Activated T-helper 2 cell treated with anti-CD3 and anti-CD28 coated beads, Interferon-gamma antibody, Interleukin-2, Interleukin-4, amounts not matched to agents 10 μg/mL and 5 μg/mL and 100 μg/mL, durations not matched to agents 14 hours and 24 hours and 36 hours (primary cell): ENCODE measurements at regions not wholly inside any gene's neighbourhood (a gene's known extent, or its start where the extent isn't known, plus 50 kb on each side); places are given as distances from the start of the nearest gene placed in this dataset.
"Not testable (repeated sequence)": the region's sequence is repeated elsewhere in the genome, so short reads cannot be mapped to it uniquely, and the experiment has no call there.

Experiments
- DNase-seq: peaks from one replicate; pipeline ENCODE4 v3.0.0; 2021; ENCODE audit warnings: low spot score
- H3K27ac Mint-ChIP-seq: one replicate; pipeline ENCODE4 v1.8.0; 2021; ENCODE audit warnings: mixed read lengths
- H3K27me3 Mint-ChIP-seq: one replicate; pipeline ENCODE4 v1.8.0; 2021; ENCODE audit warnings: low read depth, mixed read lengths
- H3K36me3 Mint-ChIP-seq: one replicate; pipeline ENCODE4 v1.8.0; 2021; ENCODE audit warnings: low read depth, mixed read lengths
- H3K4me1 Mint-ChIP-seq: one replicate; pipeline ENCODE4 v1.8.0; 2021; ENCODE audit warnings: low read depth, mixed read lengths
- H3K4me3 Mint-ChIP-seq: one replicate; pipeline ENCODE4 v1.8.0; 2021; ENCODE audit warnings: low read depth, mild to moderate bottlenecking, moderate library complexity, mixed read lengths
- H3K9me3 Mint-ChIP-seq: one replicate; pipeline ENCODE4 v1.8.0; 2021; ENCODE audit warnings: mixed read lengths
- intact Hi-C: fragments of 100-400 bp; cut with micrococcal nuclease; formaldehyde crosslinking; loops from one replicate; pipeline ENCODE4 v1.15.1; 2023

DNA sequence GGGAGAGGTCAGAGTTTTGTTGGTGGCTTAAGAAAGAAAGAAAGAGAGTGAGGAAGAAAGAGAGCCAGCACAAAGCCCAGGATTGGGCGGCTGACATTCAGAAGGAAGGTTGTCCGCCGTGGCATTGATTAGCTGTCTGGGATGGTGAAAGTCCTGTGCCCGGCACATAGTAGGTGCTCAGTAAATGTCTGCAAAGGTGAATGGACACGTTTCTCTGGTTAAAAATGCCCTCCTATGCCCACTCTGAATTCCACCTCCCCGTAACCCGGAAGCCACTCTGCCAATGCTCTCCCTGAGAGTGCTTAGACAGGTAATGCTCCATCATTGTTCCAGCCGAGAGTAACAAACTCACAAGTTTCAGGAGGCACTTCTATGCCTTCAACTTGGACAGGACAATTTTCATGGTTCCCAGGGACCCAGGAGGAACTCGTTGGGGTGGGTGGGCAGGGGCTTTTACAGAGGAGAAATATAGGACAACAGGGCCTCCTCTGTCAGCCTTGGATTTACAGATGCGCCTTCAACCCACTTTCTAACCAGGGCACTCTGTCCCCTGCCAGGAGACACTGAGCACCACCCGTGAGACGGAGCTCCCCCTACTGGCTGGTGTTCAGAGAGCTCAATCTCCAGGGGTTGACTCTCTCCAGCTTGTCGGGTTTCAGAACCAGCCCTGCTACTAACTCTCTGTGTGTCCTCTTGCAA, 411.5 kb upstream of the ZMIZ1 start:
- no peak overlapping the region for H3K4me3 Mint-ChIP-seq
- intact Hi-C loops: no loop called here
- no peaks in the 10 kb centered on the region for H3K9me3 Mint-ChIP-seq
- H3K36me3 Mint-ChIP-seq: no peaks in the 10 kb centered on the region
- peaks cover 12% of the 10 kb centered on the region for H3K27me3 Mint-ChIP-seq
- no peak overlapping the region for H3K27ac Mint-ChIP-seq
- DNase-seq: peak; percentile 49
- no peaks in the 10 kb centered on the region for H3K4me1 Mint-ChIP-seq

DNA sequence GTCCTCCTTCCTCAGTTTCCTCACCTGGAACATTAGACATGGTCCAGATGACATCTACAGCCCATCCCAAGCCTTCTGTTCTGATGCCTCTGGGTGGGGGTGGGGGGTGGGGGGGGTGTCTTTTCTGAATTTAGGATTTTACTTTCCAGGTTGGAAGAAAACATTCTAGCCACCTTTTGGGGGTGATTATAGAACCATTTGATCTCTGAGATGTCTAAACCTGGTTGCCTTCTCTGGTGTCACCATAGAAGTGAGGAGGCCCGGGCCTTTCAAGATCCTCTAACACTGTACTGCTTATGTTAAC, 411.0 kb upstream of the ZMIZ1 start:
- no peaks in the 10 kb centered on the region for H3K9me3 Mint-ChIP-seq
- intact Hi-C loops: loop anchor here (2.0 kb wide), 1 partner anchor 537 kb away; no protein-coding TSS in a partner anchor
- H3K27me3 Mint-ChIP-seq: peaks cover 12% of the 10 kb centered on the region
- H3K4me3 Mint-ChIP-seq: no peak overlapping the region
- DNase-seq: no peak
- H3K27ac Mint-ChIP-seq: no peak overlapping the region
- no peaks in the 10 kb centered on the region for H3K4me1 Mint-ChIP-seq
- no peaks in the 10 kb centered on the region for H3K36me3 Mint-ChIP-seq

DNA sequence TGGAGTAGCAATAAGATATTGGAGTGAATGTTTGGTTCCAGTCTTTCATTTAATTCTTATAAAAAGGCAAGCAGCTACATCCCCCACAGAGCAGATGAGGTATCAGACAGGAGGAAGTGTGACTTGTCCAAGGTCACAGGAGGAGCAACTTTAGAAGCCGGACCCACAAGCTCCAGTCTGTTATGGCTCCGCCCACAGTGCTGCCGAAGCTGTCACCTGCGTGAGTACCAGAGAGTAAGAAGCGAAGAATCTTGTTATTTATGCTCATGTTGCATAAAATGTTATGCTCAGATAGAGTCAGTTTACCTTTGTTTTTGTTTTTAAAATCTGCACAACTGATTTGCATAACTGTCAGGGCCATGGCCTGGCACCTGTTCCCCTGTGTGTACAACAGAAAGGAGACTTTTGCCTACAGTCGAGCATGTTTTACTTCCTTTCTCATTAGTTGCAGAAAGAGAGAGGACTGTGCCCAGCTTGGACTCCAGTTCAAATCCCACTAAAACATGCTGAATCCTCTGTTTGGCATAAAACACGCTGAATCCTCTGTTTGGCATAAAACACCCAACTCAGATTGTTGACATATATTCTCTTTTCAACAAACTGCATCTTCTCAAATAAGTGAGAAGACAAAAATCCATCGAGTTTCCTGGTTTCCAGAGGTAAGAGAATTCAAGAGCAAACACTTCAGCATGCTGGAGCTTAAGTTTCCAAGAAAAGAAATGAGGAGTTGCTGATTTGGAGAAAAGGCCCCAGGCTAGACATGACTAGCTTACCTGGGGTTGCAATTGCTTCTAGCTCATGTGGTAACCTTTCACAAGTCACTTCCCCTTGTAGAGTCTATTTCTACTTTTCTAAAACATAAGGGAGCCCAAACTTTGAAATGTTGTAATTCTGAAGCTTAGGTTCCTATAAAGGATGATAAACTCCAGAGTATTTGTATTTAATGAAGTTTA, 409.8 kb upstream of the ZMIZ1 start:
- Mint-ChIP-seq H3K9me3 (no peaks in the 10 kb centered on the region), H3K4me3 (no peak overlapping the region), H3K4me1 (no peaks in the 10 kb centered on the region), H3K27me3 (peaks cover 9% of the 10 kb centered on the region), H3K27ac (no peak overlapping the region), H3K36me3 (no peaks in the 10 kb centered on the region)
- DNase-seq: no peak
- intact Hi-C loops: loop anchor here (2.0 kb wide), 1 partner anchor 536 kb away; no protein-coding TSS in a partner anchor

DNA sequence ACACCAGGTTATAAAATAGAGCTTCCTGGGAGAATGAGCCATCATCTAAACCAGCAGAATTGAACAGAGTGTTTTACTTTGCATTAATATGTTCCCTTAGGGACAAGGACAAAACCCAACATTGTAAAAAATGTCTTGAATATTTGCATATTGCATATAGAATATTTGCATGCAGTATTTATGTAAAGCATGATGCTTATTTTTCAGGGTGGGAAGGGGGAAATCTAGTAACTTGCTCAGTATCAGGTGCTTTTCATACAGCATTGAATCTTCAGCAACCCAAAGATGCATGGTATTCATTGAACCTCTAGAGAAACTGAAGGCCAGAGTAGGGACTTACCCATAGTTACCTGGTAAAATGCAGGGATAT, 409.2 kb upstream of the ZMIZ1 start:
- Mint-ChIP-seq H3K4me1 (no peaks in the 10 kb centered on the region), H3K27ac (no peak overlapping the region), H3K4me3 (no peak overlapping the region), H3K36me3 (no peaks in the 10 kb centered on the region), H3K9me3 (peaks cover 3% of the 10 kb centered on the region), H3K27me3 (peaks cover 5% of the 10 kb centered on the region)
- no peak for DNase-seq
- intact Hi-C loops: loop anchor here (2.0 kb wide), 1 partner anchor 535 kb away; no protein-coding TSS in a partner anchor

DNA sequence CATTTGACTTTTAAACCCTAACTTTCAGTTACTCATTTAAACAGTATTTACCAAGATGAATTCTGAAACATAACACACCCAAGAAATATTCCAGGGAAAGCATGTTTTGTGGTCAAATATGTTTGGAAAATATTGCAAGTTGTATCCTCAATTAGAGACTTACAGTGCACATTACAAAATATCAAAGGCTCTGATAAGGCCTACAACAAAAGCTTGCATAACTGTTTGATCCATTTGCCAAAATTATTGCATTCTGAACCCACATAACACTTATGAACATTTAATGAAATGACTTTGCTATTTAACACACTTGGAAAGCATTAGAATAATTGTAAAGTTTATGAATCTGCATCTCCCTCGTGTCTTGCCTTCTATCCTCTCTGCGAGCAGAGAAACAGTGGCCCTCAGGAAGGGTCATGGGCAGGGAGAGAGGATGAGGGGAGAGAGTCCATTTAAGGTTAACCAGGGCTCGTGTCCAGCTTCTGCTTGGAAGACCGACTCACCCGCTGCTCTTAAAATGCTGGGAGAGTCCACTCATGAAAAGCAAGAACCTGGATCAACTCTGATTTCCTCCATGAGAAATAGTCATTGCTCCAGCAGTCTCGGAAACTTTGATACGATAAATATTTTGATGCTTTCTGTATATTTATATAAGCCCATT, 408.2 kb upstream of the ZMIZ1 start:
- H3K36me3 Mint-ChIP-seq: no peaks in the 10 kb centered on the region
- no peaks in the 10 kb centered on the region for H3K4me1 Mint-ChIP-seq
- intact Hi-C loops: no loop called here
- H3K27ac Mint-ChIP-seq: no peak overlapping the region
- H3K9me3 Mint-ChIP-seq: peaks cover 9% of the 10 kb centered on the region
- no peak overlapping the region for H3K4me3 Mint-ChIP-seq
- DNase-seq: no peak
- peaks cover 4% of the 10 kb centered on the region for H3K27me3 Mint-ChIP-seq

DNA sequence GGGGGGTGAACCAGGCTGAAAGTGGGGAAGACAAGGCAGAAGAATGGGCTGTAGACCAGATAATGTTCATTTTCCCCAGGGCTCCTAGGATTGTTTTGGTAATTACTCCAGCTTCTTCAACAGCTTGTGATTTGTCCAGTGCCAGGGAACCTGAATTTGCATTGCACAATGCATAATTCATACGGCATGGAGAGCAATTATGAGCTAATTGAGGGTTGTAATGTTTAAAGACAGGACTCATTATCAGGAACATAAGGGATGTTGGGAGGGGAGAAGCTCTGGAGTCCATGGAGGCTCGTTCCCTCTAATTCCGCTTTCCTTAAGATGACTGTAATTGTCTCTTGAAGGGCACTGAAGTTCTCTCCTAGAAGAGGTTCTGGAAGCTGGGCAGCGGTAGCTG, 405.0 kb upstream of the ZMIZ1 start:
- intact Hi-C loops: no loop called here
- no peaks in the 10 kb centered on the region for H3K36me3 Mint-ChIP-seq
- peaks cover 6% of the 10 kb centered on the region for H3K27me3 Mint-ChIP-seq
- H3K4me1 Mint-ChIP-seq: no peaks in the 10 kb centered on the region
- no peak overlapping the region for H3K27ac Mint-ChIP-seq
- H3K4me3 Mint-ChIP-seq: no peak overlapping the region
- peaks cover 14% of the 10 kb centered on the region for H3K9me3 Mint-ChIP-seq
- no peak for DNase-seq

DNA sequence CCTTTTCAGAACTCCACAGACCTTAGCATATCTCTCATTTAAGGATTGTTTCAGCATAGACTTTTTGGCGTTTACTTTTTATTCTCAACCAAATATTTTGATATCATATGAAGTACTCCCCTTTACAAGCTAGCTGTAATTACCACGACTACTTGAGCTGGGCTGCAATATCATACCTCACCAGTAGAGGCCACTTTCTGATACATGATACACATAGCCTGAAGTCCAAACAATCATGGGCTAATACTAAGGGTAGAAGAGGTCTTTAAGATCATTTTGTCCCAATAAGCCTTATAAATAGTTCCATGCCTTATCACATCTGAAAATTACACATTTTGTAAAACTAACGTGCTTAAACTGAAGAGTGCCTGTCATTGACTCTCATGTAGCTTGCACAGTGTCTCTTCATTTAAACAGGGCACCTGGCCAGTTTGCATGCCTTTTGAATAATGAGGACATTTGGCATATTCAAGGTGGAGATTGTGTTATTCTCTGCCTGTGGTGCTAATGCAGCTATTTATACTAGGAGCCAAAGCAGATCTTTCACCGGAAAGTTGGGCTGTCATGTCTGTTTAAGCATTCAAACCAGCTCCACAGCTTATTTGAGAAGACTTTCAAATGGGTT, 403.7 kb upstream of the ZMIZ1 start:
- H3K9me3 Mint-ChIP-seq: peaks cover 14% of the 10 kb centered on the region
- H3K27ac Mint-ChIP-seq: no peak overlapping the region
- intact Hi-C loops: no loop called here
- DNase-seq: no peak
- no peaks in the 10 kb centered on the region for H3K4me1 Mint-ChIP-seq
- H3K36me3 Mint-ChIP-seq: no peaks in the 10 kb centered on the region
- H3K27me3 Mint-ChIP-seq: peaks cover 8% of the 10 kb centered on the region
- no peak overlapping the region for H3K4me3 Mint-ChIP-seq

DNA sequence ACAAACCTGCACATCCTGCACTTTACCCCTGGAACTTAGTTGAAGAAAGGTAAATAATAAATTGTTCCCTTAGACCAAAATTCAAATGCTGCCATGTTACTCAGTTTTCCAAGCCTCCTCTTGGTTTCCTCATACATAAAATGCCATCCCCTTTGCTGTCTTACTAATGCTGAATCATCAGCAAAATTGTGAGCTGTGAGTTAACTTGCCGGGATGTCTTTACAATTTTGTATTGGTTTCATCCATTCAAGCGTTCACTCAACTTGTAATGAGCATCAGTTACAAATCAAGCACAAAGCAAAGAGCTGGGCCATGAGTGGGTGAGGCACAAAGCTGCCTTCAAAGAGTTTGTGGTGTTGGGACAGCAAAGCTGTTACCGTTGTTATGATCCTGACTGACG, 395.8 kb upstream of the ZMIZ1 start:
- no peak for DNase-seq
- no peak overlapping the region for H3K4me3 Mint-ChIP-seq
- no peaks in the 10 kb centered on the region for H3K9me3 Mint-ChIP-seq
- H3K36me3 Mint-ChIP-seq: no peaks in the 10 kb centered on the region
- H3K27me3 Mint-ChIP-seq: peaks cover 8% of the 10 kb centered on the region
- no peaks in the 10 kb centered on the region for H3K4me1 Mint-ChIP-seq
- H3K27ac Mint-ChIP-seq: no peak overlapping the region
- intact Hi-C loops: no loop called here

DNA sequence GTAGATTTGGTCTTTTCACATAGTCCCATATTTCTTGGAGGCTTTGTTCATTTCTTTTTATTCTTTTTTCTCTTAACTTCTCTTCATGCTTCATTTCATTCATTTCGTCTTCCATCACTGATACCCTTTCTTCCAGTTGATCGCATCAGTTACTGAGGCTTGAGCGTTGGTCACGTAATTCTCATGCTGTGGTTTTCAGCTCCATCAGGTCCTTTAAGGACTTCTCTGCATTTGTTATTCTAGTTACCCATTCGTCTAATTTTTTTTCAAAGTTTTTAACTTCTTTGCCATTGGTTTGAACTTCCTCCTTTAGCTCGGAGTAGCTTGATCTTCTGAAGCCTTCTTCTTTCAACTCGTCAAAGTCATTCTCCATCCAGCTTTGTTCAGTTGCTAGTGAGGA, 387.6 kb upstream of the ZMIZ1 start:
- H3K27me3 Mint-ChIP-seq, H3K36me3 Mint-ChIP-seq, H3K4me3 Mint-ChIP-seq, H3K27ac Mint-ChIP-seq, DNase-seq, intact Hi-C loops, H3K4me1 Mint-ChIP-seq, H3K9me3 Mint-ChIP-seq: not testable (repeated sequence)

DNA sequence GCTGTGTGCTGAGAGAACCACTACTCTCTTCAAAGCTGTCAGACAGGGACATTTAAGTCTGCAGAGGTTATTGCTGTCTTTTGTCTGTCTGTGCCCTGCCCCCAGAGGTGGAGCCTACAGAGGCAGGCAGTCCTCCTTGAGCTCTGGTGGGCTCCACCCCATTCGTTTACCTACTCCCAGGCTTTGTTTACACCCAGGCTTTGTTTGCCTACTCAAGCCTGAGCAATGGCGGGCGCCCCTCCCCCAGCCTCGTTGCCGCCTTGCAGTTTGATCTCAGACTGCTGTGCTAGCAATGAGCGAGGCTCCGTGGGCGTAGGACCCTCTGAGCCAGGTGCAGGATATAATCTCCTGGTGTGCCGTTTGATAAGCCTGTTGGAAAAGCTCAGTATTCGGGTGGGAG, 386.8 kb upstream of the ZMIZ1 start:
- H3K27me3 Mint-ChIP-seq, H3K4me3 Mint-ChIP-seq, intact Hi-C loops, H3K9me3 Mint-ChIP-seq, DNase-seq, H3K36me3 Mint-ChIP-seq, H3K4me1 Mint-ChIP-seq, H3K27ac Mint-ChIP-seq: not testable (repeated sequence)

DNA sequence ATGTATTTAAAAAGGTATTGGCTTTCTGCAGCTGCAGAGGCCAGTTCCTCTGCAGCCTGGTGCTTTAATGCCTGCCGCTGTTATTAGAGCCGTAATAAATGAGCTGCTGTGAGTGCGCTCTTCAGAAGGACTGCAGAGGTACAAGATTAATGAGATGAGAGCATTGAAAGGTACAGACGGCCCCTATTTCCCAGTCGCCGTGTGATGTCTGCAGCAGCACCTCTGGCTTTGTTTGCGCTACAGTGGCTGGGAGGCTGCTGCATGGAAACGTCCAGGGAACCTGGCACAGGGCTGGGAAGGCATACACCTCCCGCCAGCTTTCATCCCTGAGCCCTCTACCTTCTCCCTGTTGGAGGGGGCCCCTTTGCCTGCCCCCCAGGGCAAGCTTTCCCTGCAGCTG, 383.8 kb upstream of the ZMIZ1 start:
- Mint-ChIP-seq H3K4me3 (no peak overlapping the region), H3K4me1 (no peaks in the 10 kb centered on the region), H3K36me3 (no peaks in the 10 kb centered on the region), H3K27ac (no peak overlapping the region), H3K9me3 (no peaks in the 10 kb centered on the region), H3K27me3 (no peaks in the 10 kb centered on the region)
- DNase-seq: no peak
- intact Hi-C loops: no loop called here

DNA sequence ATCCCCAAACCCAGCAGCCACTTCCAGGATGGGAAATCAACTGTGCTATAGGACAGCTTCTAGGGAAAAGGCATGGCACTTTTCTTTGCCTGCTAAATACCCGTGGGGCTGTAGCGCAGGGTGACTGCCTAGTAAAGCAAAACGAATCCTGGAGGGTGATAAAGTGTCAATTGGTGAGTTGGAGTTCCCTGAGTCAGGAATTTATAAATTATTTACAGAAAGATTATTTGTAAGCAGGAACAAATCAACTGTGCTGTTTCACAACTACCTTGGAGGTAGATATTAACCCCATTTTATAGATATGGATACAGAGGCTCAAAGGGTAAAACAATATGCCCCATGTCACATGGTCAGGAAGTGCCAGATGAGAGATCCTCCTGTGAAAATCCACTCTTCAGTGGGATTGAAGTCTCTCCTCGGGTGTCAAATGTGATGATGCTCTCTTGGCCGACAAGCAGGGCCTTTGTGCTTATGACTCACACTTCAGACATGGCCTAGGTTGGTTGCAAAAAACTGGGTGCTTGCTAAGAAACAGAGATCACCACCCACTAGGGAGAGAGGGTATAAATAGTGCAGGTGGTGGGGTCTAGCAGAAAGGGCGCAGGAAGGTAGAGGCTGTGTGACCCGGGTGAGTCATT, 383.2 kb upstream of the ZMIZ1 start:
- DNase-seq: no peak
- Mint-ChIP-seq H3K4me3 (no peak overlapping the region), H3K27me3 (no peaks in the 10 kb centered on the region), H3K36me3 (no peaks in the 10 kb centered on the region), H3K9me3 (no peaks in the 10 kb centered on the region), H3K27ac (no peak overlapping the region), H3K4me1 (no peaks in the 10 kb centered on the region)
- intact Hi-C loops: no loop called here
